Activated CD4-positive, alpha-beta memory T cell treated with anti-CD3 and anti-CD28 coated beads, Interleukin-2, amount 10 ng/mL, durations not matched to agents 7 days and 5 days (primary cell): ENCODE measurements at regions not wholly inside any gene's neighbourhood (a gene's known extent, or its start where the extent isn't known, plus 50 kb on each side); places are given as distances from the start of the nearest gene placed in this dataset.
"Not testable (repeated sequence)": the region's sequence is repeated elsewhere in the genome, so short reads cannot be mapped to it uniquely, and the experiment has no call there.

ENCODE experiments used
- CTCF ChIA-PET: fragments of 350-600 bp; sonication (Branson Sonifier 250); formaldehyde crosslinking; loops from one replicate; lab custom pipeline; 2021; ENCODE audit warnings: antibody characterized with exemption, inconsistent platforms; lab: Charles Lee
- POLR2A ChIA-PET: fragments of 350-600 bp; sonication (Branson Sonifier 250); formaldehyde crosslinking; loops from one replicate; lab custom pipeline; 2021; ENCODE audit warnings: antibody characterized with exemption; lab: Charles Lee
- DNase-seq: peaks from one replicate; pipeline ENCODE4 v3.0.0-alpha.2; 2020
- H3K27ac Mint-ChIP-seq: one replicate; pipeline ENCODE4 v1.8.0; 2021; ENCODE audit warnings: mild to moderate bottlenecking, mixed read lengths
- H3K27me3 Mint-ChIP-seq: one replicate; pipeline ENCODE4 v1.8.0; 2021; ENCODE audit warnings: mixed read lengths
- H3K36me3 Mint-ChIP-seq: one replicate; pipeline ENCODE4 v1.8.0; 2021; ENCODE audit warnings: low read depth, mixed read lengths
- H3K4me1 Mint-ChIP-seq: one replicate; pipeline ENCODE4 v1.8.0; 2021; ENCODE audit warnings: mixed read lengths
- H3K4me3 Mint-ChIP-seq: one replicate; pipeline ENCODE4 v1.8.0; 2021; ENCODE audit warnings: mild to moderate bottlenecking, mixed read lengths
- H3K9me3 Mint-ChIP-seq: one replicate; pipeline ENCODE4 v1.8.0; 2021; ENCODE audit warnings: mixed read lengths

GRCh38 chr9:66264786-66265185, 527.8 kb downstream of the FOXD4L4 start:
- DNase-seq, H3K36me3 Mint-ChIP-seq, POLR2A ChIA-PET, H3K27ac Mint-ChIP-seq, H3K4me3 Mint-ChIP-seq, CTCF ChIA-PET, H3K9me3 Mint-ChIP-seq, H3K27me3 Mint-ChIP-seq, H3K4me1 Mint-ChIP-seq: not testable (repeated sequence)

GRCh38 chr9:66266202-66266601, 529.3 kb downstream of the FOXD4L4 start:
- DNase-seq, H3K27ac Mint-ChIP-seq: not testable (repeated sequence)

GRCh38 chr9:66266856-66267430, 530.0 kb downstream of the FOXD4L4 start:
- H3K9me3 Mint-ChIP-seq, H3K27me3 Mint-ChIP-seq, DNase-seq, H3K4me1 Mint-ChIP-seq, H3K27ac Mint-ChIP-seq, POLR2A ChIA-PET, CTCF ChIA-PET, H3K36me3 Mint-ChIP-seq, H3K4me3 Mint-ChIP-seq: not testable (repeated sequence)

More at GRCh38 chr9:66266202-66266601, 529.3 kb downstream of the FOXD4L4 start:
- H3K27me3 Mint-ChIP-seq, H3K4me3 Mint-ChIP-seq, H3K4me1 Mint-ChIP-seq, CTCF ChIA-PET, H3K9me3 Mint-ChIP-seq, H3K36me3 Mint-ChIP-seq, POLR2A ChIA-PET: not testable (repeated sequence)

GRCh38 chr9:66267684-66268083, 530.7 kb downstream of the FOXD4L4 start:
- H3K4me3 Mint-ChIP-seq, POLR2A ChIA-PET, H3K27ac Mint-ChIP-seq, H3K4me1 Mint-ChIP-seq, H3K27me3 Mint-ChIP-seq, H3K9me3 Mint-ChIP-seq, H3K36me3 Mint-ChIP-seq, CTCF ChIA-PET: not testable (repeated sequence)
- peak; percentile 42 for DNase-seq

- POLR2A ChIA-PET, H3K36me3 Mint-ChIP-seq, H3K27ac Mint-ChIP-seq, DNase-seq, CTCF ChIA-PET, H3K9me3 Mint-ChIP-seq, H3K27me3 Mint-ChIP-seq, H3K4me1 Mint-ChIP-seq: not testable (repeated sequence)
- peak overlapping the region; percentile 30 for H3K4me3 Mint-ChIP-seq
Measured at GRCh38 chr9:66269024-66269423, 532.1 kb downstream of the FOXD4L4 start.

GRCh38 chr9:66269783-66270182, 532.8 kb downstream of the FOXD4L4 start:
- H3K9me3 Mint-ChIP-seq, H3K36me3 Mint-ChIP-seq, H3K4me1 Mint-ChIP-seq, POLR2A ChIA-PET, CTCF ChIA-PET, H3K27me3 Mint-ChIP-seq: not testable (repeated sequence)
- DNase-seq, result peak; percentile 81
- Mint-ChIP-seq H3K4me3 (peak overlapping the region; percentile 94), H3K27ac (peak overlapping the region; percentile 87)

GRCh38 chr9:66278809-66279208, 541.9 kb downstream of the FOXD4L4 start:
- H3K4me3 Mint-ChIP-seq, H3K27ac Mint-ChIP-seq, H3K36me3 Mint-ChIP-seq, DNase-seq, H3K9me3 Mint-ChIP-seq, CTCF ChIA-PET, H3K4me1 Mint-ChIP-seq, POLR2A ChIA-PET, H3K27me3 Mint-ChIP-seq: not testable (repeated sequence)
